Esophagus muscularis mucosa (tissue), 3 donors: ENCODE measurements at regions not wholly inside any gene's neighbourhood (a gene's known extent, or its start where the extent isn't known, plus 50 kb on each side); places are given as distances from the start of the nearest gene placed in this dataset.

Experiments used
- CTCF ChIP-seq, 3 experiments: fragments of 200-600 bp in 2 of 3; fragments of 450-650 bp in 1 of 3; sonication (generic) in 2 of 3; IDR thresholded peaks; one replicate each; pipeline ENCODE4 v1.5.1; 2017 to 2019; ENCODE audit warnings: antibody characterized with exemption in 3 of 3, mild to moderate bottlenecking in 2 of 3, moderate library complexity in 1 of 3
- POLR2A ChIP-seq: fragments of 450-650 bp; IDR thresholded peaks from one replicate; pipeline ENCODE4 v1.6.1; 2017; ENCODE audit warnings: antibody characterized with exemption, moderate library complexity, mild to moderate bottlenecking, low read depth
- POLR2AphosphoS5 ChIP-seq, 2 donors: sonication (generic); formaldehyde crosslinking; IDR thresholded peaks; one replicate each; pipeline ENCODE4 v1.6.1; 2017; ENCODE audit warnings: antibody characterized with exemption in 2 of 2

DNA sequence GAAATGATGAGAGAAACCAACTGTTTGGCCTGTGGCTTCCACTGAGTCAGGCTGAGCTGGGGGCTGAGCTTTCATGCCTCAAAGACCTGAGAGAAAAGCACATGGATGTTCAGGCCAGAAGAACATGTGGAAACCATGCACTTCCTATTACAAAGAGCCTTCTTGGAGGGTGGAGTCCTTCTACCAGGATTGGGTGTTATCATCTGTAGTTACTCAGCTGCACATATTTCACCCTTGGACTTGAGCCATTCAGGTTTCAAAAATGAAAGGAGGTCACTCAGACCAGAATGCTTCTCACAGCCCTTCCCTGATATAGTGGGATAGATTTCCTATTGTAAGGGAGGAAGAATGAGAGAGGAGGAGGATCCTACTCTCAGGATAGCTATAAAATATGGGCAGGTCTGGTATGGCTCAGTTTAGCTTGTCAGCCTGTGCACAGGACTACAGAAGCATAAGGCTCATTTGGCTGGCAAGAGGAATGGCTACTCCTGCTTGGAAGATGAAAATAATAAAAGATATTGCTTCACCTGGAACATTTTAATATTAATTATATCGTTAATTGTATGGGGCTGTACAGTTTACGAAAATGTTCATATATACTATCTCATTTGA, 173.6 kb upstream of the TMC3 start:
- TF ChIP-seq CTCF (IDR thresholded peaks at IDR 0.05): no peak
- no peak for TF ChIP-seq POLR2A
- no peak for TF ChIP-seq POLR2AphosphoS5 (IDR thresholded peaks at IDR 0.05)
